GM23338 (cell line): ENCODE measurements at regions not wholly inside any gene's neighbourhood (a gene's known extent, or its start where the extent isn't known, plus 50 kb on each side); places are given as distances from the start of the nearest gene placed in this dataset.
A peak's percentile ranks its signal among the peaks of the same experiment; 100 is the strongest.

Source experiments
- ATAC-seq: fragments of 200-7000 bp; cut with Tn5 transposase; 3 replicates; pipeline ENCODE4 v1.9.1; 2020
- DNase-seq: peaks from one replicate; pipeline ENCODE4 v3.0.0-alpha.2; 2015; ENCODE audit warnings: low spot score
- H2AFZ ChIP-seq: fragments of 200-600 bp; sonication (generic); 2 replicates; pipeline ENCODE4 v1.8.0; 2016; ENCODE audit warnings: antibody characterized with exemption, mild to moderate bottlenecking, moderate library complexity
- H3F3A ChIP-seq: fragments of 200-600 bp; sonication (generic); replicated peaks from 2 replicates; pipeline ENCODE4 v1.8.0; 2017; ENCODE audit warnings: antibody characterized with exemption, mixed run types, low read depth
- H3K27ac ChIP-seq: fragments of 200-600 bp; sonication (generic); 2 replicates; pipeline ENCODE4 v1.6.1; 2016; ENCODE audit warnings: low read depth
- H3K27me3 ChIP-seq: fragments of 200-600 bp; sonication (generic); 2 replicates; pipeline ENCODE4 v1.8.0; 2016; ENCODE audit warnings: mild to moderate bottlenecking, mixed run types, moderate library complexity; ENCODE audit not compliant: insufficient read depth
- H3K36me3 ChIP-seq: fragments of 200-600 bp; sonication (generic); 2 replicates; pipeline ENCODE4 v1.8.0; 2016; ENCODE audit warnings: mild to moderate bottlenecking; ENCODE audit not compliant: insufficient read depth
- H3K4me1 ChIP-seq: fragments of 200-600 bp; sonication (generic); 2 replicates; pipeline ENCODE4 v1.8.0; 2016; ENCODE audit warnings: mild to moderate bottlenecking, moderate library complexity; ENCODE audit not compliant: insufficient read depth
- H3K4me2 ChIP-seq: fragments of 200-600 bp; sonication (generic); 2 replicates; pipeline ENCODE4 v1.7.1; 2017; ENCODE audit warnings: mixed run types
- H3K4me3 ChIP-seq: fragments of 200-600 bp; sonication (generic); 2 replicates; pipeline ENCODE4 v1.6.1; 2016; ENCODE audit warnings: mixed run types
- H3K79me2 ChIP-seq: fragments of 200-600 bp; sonication (generic); replicated peaks from 2 replicates; pipeline ENCODE4 v1.8.0; 2017; ENCODE audit warnings: mild to moderate bottlenecking; ENCODE audit not compliant: insufficient read depth
- H3K9me2 ChIP-seq: fragments of 200-600 bp; sonication (generic); 2 replicates; pipeline ENCODE4 v1.8.0; 2017; ENCODE audit not compliant: insufficient read depth
- H4K20me1 ChIP-seq: fragments of 200-600 bp; sonication (generic); replicated peaks from 2 replicates; pipeline ENCODE4 v1.8.0; 2017; ENCODE audit warnings: mild to moderate bottlenecking; ENCODE audit not compliant: insufficient read depth
- H3K27ac Mint-ChIP-seq: 2 replicates; pipeline ENCODE4 v1.8.0; 2020; ENCODE audit warnings: inconsistent platforms, mild to moderate bottlenecking, moderate library complexity, mixed read lengths
- H3K27me3 Mint-ChIP-seq: 3 replicates; pipeline ENCODE4 v1.8.0; 2022; ENCODE audit warnings: low read depth, mild to moderate bottlenecking, moderate library complexity, mixed read lengths, inconsistent platforms; ENCODE audit not compliant: insufficient read depth, poor library complexity
- H3K36me3 Mint-ChIP-seq: 3 replicates; pipeline ENCODE4 v1.8.0; 2021; ENCODE audit warnings: low read depth, mild to moderate bottlenecking, inconsistent platforms, moderate library complexity, mixed read lengths
- H3K4me1 Mint-ChIP-seq: 3 replicates; pipeline ENCODE4 v1.8.0; 2020; ENCODE audit warnings: mild to moderate bottlenecking, inconsistent platforms, mixed read lengths
- H3K4me3 Mint-ChIP-seq: 3 replicates; pipeline ENCODE4 v1.8.0; 2021; ENCODE audit warnings: moderate library complexity, mild to moderate bottlenecking, inconsistent platforms, mixed read lengths
- H3K9me3 Mint-ChIP-seq: 3 replicates; pipeline ENCODE4 v1.8.0; 2020; ENCODE audit warnings: moderate library complexity, mild to moderate bottlenecking, inconsistent platforms, mixed read lengths
- CREB1 ChIP-seq: fragments of 250-450 bp; sonication (Bioruptor Pico); IDR thresholded peaks from 2 replicates; pipeline ENCODE4 v1.5.0; 2020; ENCODE audit warnings: low read depth, mild to moderate bottlenecking, moderate library complexity
- CTCF ChIP-seq, 2 experiments: fragments of 200-600 bp in 1 of 2; sonication (generic) in 1 of 2; conservative IDR thresholded peaks; 2 replicates each; pipeline versions ENCODE4 v1.5.1 to v1.6.1; 2016 to 2017; ENCODE audit warnings: antibody characterized with exemption in 2 of 2, low read depth in 2 of 2, mild to moderate bottlenecking in 2 of 2, moderate library complexity in 1 of 2
- ETS1 ChIP-seq: IDR thresholded peaks from 2 replicates; pipeline ENCODE4 v1.6.1; 2016; ENCODE audit warnings: antibody characterized with exemption
- EZH2 ChIP-seq: fragments of 200-600 bp; sonication (generic); IDR thresholded peaks from one replicate; pipeline ENCODE4 v1.8.0; 2017; ENCODE audit warnings: antibody characterized with exemption, mild to moderate bottlenecking, low read depth; ENCODE audit not compliant: unreplicated experiment
- EZH2phosphoT487 ChIP-seq: fragments of 200-600 bp; sonication (generic); IDR thresholded peaks from one replicate; pipeline ENCODE4 v1.8.1; 2018; ENCODE audit warnings: antibody characterized with exemption; ENCODE audit not compliant: unreplicated experiment
- JUNB ChIP-seq: IDR thresholded peaks from one replicate; pipeline ENCODE4 v1.6.1; 2016; ENCODE audit warnings: antibody characterized with exemption; ENCODE audit not compliant: unreplicated experiment
- NANOG ChIP-seq: IDR thresholded peaks from 2 replicates; pipeline ENCODE4 v1.6.1; 2016; ENCODE audit warnings: antibody characterized with exemption, borderline replicate concordance
- POLR2AphosphoS5 ChIP-seq: IDR thresholded peaks from 2 replicates; pipeline ENCODE4 v1.6.1; 2016; ENCODE audit warnings: antibody characterized with exemption, low read depth
- REST ChIP-seq: IDR thresholded peaks from one replicate; pipeline ENCODE4 v1.6.1; 2018; ENCODE audit warnings: antibody characterized with exemption; ENCODE audit not compliant: unreplicated experiment
- STAT1 ChIP-seq: IDR thresholded peaks from one replicate; pipeline ENCODE4 v1.6.1; 2016; ENCODE audit warnings: antibody characterized with exemption; ENCODE audit not compliant: unreplicated experiment
- ZNF114 ChIP-seq: fragments of 250-450 bp; sonication (Bioruptor Pico); IDR thresholded peaks from 2 replicates; pipeline ENCODE4 v1.5.0; 2020; ENCODE audit warnings: mild to moderate bottlenecking, moderate library complexity
- ZNF331 ChIP-seq: fragments of 250-450 bp; sonication (Bioruptor Pico); IDR thresholded peaks from 2 replicates; pipeline ENCODE4 v1.5.0; 2020; ENCODE audit warnings: low read depth, mild to moderate bottlenecking, moderate library complexity
- ZNF462 ChIP-seq: fragments of 250-450 bp; sonication (Bioruptor Pico); IDR thresholded peaks from 2 replicates; pipeline ENCODE4 v1.5.0; 2020; ENCODE audit warnings: mild to moderate bottlenecking, moderate library complexity

- no peak overlapping the region for H3K4me3 Mint-ChIP-seq
Observed at GRCh38 chr2:44838116-44838790, 103.2 kb upstream of the SIX3 start.

More at GRCh38 chr2:44838116-44838790, 103.2 kb upstream of the SIX3 start:
- Mint-ChIP-seq H3K27ac (no peak overlapping the region), H3K27me3 (no peaks in the 10 kb centered on the region), H3K4me1 (no peaks in the 10 kb centered on the region), H3K36me3 (no peaks in the 10 kb centered on the region), H3K9me3 (no peaks in the 10 kb centered on the region)
- no peaks in the 10 kb centered on the region for H4K20me1 ChIP-seq
- ATAC-seq (no peak), DNase-seq (no peak)
- no peak for TF ChIP-seq EZH2phosphoT487
- TF ChIP-seq NANOG: no peak
- no peak for TF ChIP-seq STAT1
- no peak for TF ChIP-seq JUNB
- TF ChIP-seq CREB1 (CRISPR knock-in tag): no peak
- no peak for TF ChIP-seq CTCF (conservative IDR thresholded peaks at IDR 0.05; ENCODE audit: low read depth in 2 of 2)
- TF ChIP-seq POLR2AphosphoS5: no peak
- TF ChIP-seq ZNF331 (CRISPR knock-in tag): no peak
- no peak for TF ChIP-seq ZNF462 (CRISPR knock-in tag)
- TF ChIP-seq REST: no peak
- TF ChIP-seq ETS1: no peak
- no peak for TF ChIP-seq EZH2
- no peak for TF ChIP-seq ZNF114 (CRISPR knock-in tag)
- no peak overlapping the region for H3K4me2 ChIP-seq
- no peak overlapping the region for H3K27ac ChIP-seq
- no peaks in the 10 kb centered on the region for H3F3A ChIP-seq
- no peaks in the 10 kb centered on the region for H3K79me2 ChIP-seq
- H3K27me3 ChIP-seq: no peaks in the 10 kb centered on the region
- H3K4me1 ChIP-seq: no peaks in the 10 kb centered on the region
- H3K4me3 ChIP-seq: no peak overlapping the region
- peaks cover 6% of the 10 kb centered on the region; the same call in 1 of the 2 replicates for H3K9me2 ChIP-seq
- no peaks in the 10 kb centered on the region for H3K36me3 ChIP-seq
- 0 out of 2 replicates have a peak overlapping the region, but pooled peaks have one; percentile 23 for H2AFZ ChIP-seq
